ENCODE measurements at regions not wholly inside any gene's neighbourhood (a gene's known extent, or its start where the extent isn't known, plus 50 kb on each side); places are given as distances from the start of the nearest gene placed in this dataset.
"Not testable (repeated sequence)": the region's sequence is repeated elsewhere in the genome, so short reads cannot be mapped to it uniquely, and the experiment has no call there.

DNA sequence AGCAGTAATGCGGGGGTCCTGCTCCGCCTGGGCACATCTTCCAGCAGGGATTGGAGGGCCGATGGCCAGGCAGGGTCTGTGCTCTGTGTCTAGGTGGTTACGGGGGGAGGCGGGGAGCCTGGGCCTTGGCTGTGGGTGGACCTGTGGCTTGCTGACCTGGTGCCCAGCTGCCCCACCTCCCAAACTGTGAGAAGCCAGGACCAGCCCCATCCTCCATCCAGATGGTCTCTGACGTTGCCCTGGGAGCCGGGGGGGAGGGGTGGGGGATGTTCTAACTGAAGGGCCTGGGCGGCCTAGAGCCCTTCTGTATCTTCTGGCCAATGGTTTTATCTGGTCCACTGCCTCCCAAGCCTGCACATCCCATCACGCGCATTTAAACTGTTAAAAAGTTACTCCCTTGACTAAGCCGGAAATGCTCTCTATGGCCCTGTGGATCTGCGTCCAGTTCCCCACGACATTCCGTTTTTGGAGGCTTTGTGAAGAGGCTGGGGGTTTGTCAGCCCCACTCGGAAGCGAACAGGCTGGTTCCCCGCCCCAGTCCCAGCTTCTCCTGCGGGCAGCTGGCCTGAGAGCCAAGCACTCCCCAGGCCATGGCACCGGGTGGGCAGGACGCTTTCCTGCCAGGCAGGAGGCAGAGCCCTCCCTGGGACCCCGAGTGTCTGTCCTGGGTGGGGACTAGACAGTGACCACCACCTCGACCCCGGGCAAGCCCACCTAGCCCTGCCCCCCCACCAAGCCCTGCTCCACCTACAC is 143.6 kb downstream of the IGLL1 start:
- not testable (repeated sequence) for DNase-seq

DNA sequence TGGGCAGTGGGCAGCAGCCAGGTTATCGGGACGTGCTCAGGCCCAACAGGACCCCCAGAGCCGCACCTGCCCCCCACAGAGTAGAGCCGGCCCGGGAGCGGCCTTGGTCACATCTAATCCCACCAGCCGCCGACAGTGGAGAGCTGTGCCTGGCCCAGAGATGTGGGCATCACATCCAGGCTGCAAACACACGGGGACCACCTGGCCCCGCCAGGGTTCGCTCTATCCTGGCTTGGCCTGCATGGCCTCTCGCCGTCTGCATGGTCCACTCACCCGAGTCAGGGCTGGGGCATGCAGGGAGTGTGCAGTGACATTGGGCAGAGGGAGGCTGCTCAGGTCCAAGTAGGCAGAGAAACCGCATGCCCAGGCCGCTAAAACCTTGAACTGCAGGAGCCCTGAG is 144.9 kb downstream of the IGLL1 start:
- not testable (repeated sequence) for DNase-seq

DNA sequence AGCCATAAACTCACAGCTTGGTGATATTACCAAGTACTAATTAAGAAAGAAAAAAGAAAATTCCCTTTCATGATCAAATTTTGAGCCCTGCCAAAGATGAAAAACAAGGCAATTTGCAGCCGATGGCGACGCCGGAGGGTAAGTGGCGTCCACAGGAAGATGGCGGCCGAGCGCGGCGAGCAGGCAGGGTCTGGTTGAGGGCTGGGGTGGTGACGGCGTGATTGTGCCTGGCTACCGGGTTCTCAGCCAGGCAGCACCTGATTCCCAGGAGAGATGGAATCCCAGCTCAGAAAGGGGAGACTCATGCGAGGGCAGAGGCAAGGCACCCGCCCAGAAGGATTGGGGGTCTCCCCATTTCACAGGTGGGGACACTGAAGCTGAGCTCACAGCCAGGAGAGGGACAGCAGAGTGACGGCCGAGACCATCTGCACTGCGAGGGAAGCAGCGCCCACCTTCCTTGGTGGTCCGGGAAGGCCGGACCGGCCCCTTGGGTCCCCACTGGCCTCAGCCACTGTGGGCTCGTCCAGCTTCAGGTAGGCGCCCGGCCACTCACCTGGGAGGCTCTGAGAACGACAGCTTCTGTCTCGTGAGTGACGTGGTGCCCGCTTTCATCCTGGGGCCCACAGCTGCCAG is 145.8 kb downstream of the IGLL1 start:
- not testable (repeated sequence) for DNase-seq

DNA sequence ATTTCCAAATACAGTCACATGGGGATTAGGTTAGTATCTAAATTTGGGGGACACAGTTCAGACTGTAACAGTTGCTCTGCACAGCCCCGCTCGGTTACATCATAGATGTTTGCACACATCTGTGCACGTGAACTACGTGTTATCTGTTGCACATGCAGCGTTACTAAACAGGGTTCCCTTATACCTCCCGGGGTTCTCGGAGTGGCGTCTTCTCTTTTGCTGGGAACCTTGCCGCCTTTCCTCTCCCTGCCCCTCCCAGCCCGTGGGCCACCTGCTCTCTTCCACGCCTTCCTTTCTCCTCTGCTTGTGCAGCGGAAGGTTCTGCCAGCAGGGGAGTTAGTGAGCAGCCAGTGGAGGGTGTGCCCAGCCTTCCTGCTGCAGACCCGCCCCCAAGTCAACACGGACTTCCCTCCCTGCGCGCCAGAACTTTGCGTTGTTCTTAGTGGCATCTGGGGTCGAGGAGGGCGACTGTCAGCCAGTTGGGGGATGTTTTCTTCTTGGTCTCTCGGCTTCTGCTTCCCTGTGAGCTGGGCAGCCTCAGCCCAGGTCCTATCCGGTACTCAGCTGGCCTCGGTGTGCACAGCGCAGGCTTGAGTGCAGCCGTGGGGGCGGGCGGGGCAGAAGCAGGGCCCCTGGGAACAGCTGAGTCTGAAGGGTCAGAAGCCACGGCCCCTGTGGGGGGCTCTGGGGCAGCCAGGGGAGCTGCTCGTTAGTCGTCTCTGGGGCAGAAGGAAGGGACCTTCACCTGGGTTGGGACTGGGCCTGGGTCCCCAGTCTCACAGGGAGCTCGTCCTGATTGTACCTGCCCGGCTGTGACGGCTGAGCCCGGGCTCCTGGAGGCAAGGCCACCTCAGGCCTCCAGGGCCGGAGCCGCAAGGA is 146.7 kb downstream of the IGLL1 start:
- DNase-seq = peak in 1 of 2 donors; percentile 26

DNA sequence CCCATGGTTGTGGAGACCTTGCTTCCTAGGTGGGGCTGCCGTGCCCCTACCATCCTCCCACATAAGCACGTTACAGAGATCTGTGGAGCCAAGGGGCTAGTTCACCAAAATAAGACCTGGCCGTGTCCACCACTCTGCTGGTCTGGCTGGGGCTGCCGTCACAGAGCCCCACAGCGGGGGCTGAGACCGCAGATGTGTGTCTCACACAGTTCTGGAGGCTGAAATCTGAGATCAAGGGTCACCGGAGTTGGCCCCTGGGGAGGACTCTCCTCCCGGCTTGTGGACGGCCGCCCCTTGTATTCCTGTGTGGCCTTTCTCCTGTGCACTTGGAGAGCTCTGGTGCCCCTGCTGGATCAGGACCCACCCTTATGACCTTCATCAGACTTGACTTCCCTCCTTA is 147.4 kb downstream of the IGLL1 start:
- not testable (repeated sequence) for DNase-seq

DNA sequence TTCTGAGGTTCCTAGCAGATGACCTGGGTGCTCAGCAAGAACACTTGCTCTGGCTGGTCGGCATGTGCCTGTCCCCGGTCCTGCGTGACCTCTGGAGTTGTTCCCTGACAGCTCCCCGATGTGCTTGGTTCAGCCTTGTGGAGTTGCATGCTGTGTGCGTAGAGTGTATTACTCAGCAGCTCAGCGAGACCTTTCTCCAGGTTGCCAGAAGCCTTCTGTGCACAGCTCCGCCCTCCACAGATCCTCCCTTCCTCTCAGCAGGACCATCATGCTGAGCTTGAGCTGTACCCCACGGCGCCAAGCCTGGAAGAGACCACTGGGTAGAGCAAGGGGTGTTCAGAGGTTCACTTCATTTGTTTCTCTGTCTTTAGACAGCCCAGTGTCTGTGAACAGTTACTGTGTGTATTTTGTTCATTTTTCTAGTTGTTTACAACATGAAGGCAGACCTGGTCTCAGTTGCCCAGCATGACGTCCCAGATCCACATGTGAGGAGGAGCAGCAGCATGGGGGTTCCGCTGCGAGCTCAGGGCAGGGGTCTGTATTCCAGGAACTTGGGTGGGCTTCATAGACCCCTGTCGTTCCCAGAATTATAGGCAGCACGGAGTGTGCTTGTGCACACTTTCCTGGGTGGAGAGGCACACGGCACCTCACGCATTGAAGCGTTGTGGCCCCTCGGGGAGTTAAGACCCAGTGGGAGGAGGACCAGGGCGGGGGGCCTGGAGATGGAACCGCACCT is 148.6 kb downstream of the IGLL1 start:
- DNase-seq = no peak

DNA sequence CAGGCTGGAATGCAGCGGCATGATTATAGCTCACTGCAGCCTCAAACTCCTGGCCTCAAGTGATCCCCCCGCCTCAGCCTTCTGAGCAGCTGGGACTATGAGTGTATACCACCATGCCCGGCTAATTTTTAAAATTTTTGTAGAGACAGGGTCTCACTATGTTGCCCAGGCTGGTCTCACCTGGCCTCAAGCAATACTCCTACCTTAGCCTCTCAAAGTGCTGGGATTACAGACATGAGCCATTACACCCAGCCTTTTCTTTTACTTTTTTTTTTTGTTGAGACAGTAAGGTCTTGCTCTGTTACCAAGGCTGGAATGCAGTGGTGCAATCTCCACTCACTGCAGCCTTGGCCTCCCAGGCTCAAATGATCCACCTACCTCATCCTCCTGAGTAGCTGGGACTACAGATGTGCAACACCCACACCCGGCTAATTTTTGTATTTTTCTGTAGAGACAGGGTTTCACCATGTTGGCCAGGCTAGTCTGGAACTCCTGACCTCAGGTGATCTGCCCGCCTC is 155.5 kb downstream of the IGLL1 start:
- DNase-seq = not testable (repeated sequence)

DNA sequence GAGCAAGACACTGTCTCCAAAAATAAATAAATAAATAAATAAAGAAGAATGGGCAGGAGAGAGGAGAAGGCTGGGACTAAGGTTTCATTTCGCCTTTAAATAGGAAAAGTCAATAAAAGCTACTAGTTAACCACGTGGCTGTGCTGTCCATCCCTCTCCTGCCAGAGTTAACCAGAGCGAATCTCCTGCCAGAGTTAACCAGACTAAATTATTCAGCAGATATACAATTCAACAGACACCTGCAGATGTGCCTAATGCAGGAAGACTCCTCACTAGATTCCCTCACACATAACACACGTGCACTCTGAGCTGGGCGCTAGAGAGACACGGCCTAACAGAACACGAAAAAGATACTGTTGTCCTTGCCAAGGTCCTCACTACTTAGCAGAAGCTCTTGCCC is 156.1 kb downstream of the IGLL1 start:
- DNase-seq = no peak

DNA sequence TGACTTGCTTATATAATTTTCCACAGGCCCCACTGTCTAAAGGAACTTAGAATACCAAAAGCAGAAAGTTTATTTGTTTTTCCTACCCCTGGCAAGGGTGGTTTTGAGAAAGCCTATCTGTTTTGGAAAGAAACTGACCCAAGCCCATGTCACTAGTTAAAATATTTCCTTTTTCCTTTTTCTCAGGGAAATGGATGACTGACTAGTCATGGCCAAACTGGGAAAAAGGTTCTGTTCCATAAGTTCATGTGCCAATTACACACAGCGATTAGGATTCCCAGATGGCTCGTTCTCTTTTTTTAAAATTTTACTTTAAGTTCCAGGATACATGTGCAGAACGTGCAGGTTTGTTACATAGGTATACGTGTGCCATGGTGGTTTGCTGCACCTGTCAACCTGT is 157.8 kb downstream of the IGLL1 start:
- DNase-seq = not testable (repeated sequence)

DNA sequence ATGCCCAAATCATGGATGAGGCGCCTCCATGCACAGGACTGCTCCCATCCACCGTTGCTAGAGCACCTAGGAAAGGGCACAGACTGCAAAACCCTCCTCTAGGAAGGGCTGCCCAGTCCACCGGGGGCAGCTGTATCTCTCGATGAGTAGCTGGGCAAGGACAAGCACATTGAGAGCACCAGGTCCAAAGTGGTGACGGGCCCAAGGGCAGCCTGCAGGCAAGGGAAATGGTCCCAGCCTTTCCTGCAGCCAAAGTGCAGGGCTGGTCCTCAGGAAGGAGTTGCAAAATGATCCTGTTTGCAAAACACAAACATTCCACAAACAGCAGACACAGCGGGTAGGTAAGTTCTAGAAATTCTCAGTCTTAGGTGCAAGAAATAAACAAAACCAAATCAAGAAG is 158.8 kb downstream of the IGLL1 start:
- DNase-seq = not testable (repeated sequence)

DNA sequence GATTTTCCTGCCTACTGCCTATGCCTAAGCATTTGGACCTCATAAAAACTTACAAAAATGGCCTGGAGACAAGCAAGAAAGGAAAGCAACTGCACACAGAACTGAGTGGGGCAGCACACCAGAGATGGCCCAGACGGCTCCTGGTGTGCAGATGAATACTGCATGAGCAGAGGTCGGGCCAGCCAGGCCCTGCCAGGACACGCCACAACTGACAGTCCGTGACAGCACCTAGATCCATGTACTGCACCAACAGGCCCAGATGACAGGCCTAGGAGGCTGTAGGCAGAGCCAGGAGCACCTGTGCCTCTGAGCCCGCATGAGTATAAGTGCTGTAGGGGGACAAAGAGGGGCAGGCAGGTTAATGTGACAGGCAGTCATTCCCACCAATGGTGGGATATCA is 160.2 kb downstream of the IGLL1 start:
- no peak for DNase-seq

DNA sequence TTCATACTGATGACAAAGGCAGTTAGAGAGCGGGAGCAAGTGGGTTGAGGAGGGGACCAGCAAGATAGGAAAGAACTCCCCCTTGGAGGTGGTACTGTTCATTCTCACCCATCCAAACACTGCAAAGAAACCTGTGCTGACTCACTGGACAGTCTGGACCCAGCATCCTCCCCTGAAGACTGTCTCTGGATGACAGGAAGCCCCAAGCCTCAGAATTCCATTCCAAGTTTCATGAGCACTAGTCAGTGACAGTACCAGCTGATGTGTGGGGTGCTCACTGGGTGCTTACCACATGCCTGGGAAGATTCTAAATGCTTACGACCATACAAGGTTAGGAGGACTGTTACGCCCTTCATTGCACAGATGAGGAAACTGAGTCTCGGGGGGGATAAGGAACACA is 160.9 kb downstream of the IGLL1 start:
- no peak for DNase-seq

DNA sequence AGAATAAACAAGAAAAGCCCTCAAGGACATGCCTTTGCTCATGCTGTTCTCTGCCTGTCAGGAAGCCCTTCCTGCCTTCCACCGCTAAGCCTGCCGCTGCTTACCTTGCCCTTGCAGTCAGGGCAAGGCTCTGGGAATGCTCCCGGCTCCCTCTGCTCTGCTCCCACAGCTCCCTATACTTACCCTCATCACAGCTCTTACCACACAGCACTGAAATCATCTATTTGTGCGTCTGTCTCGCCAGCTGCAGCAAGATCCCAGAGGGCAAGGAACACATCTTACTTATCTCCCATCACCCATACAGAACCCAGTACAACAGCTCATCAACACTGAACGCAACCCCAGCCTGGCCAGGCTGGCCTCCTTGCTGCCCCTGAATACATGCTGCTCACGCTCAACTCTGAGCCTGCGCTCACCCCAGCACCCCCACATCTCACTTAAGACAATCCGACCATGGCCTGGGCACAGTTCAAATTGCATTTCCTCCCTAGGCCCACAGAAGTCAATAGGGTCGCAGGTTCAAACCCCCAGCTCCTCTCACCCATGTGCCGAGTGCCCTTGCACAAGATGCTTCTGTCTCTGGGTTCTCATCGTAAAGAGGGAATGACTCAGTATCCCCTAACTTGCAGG is 161.8 kb downstream of the IGLL1 start:
- DNase-seq = no peak

DNA sequence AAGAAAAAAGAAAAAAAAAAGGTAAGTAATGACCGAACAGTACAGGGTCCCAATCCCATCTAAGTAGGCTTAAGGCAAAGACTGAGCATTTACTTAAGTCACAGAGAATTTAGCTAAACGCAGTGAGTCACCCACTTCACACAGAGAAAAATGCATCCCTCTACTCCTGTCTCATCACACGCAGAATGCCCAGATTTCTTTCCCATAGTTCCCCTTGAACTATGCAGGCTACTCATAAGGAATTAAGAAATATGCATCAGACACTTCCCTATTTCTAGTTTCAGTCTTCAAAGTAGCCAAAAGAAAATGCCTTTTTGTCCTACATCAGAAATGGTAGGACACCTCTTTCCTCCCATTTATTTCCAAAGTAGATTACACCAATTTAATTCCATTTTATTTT is 162.8 kb downstream of the IGLL1 start:
- peak; percentile 64 to 80 for DNase-seq

DNA sequence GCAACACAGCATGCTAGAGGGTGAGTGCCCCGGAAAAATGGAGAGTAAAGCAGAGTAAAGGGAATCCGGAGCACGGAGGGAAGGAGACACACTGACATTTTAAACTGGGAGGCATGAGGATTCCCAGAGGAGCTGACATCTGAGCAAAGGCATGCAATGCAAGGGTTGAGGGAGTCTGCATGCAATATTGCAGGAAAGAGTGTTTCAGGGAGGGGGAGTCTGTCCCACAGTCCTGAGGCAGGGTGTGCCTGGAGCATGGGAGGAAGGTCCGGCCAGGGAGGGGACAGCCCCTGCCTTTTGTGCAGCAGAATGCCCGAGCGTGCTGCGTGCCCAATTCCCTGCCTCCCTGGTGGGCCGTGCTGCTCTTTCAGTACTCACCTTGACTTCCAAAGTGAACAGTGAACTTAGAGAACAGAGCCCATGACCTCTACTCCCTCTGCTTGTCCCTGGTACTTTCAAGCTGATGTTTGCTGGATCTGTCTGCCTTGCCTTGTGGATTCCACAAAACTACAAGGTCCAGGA is 163.9 kb downstream of the IGLL1 start:
- not testable (repeated sequence) for DNase-seq

DNA sequence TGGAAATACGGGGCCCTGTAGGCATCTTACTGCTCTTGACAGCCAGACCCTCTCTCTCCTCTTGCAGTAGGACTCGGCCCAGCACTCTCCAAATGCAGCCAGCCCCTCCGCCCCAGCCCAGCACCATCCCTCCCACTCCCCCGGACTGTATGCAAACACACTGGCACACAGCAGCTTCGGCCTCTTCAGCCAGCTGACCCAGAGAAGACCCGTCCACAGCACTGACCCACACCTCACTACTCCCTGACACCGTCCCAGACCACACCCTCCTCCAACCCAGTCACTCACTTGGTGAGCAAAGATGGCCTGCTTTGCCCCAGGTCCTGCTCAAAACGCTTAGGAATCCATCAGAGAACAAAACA is 164.6 kb downstream of the IGLL1 start:
- no peak for DNase-seq

DNA sequence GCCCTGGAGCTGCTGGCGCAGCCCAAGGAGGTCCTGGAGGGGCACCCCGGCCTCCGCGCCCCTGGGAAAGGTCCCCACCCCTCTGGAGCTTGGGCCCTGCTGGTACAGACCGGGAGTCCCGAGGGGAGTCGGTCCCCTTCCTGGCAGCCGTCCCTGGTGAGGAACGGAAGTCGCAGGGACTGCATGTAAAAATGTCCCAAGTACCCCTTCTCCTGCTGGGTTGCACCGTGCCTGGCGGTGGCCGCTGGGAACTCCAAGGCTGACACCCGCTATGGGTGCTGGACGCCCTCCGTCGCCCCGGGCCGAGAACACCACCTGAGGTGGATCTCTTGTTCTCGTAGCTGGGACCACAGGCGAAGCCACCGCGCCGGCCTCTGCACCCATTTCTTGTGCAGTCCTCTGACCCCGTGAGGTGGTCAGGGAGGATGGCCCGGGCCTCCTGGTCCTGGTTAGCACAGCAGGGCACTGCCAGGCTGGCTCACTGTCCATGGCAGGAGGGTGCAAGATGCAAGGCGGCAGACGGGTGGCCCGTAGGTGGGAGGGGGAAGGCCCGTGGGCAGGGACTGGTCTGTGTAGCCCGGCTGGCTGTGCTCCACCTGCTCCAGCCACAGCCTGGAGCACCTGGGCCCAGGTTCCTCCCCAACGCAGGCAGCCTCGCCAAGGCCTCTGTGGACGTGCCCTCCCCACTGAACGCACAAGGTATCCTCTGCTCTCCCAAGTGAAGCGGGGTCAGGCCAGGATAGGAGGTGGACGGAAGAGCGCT is 165.2 kb downstream of the IGLL1 start:
- no peak for DNase-seq

DNA sequence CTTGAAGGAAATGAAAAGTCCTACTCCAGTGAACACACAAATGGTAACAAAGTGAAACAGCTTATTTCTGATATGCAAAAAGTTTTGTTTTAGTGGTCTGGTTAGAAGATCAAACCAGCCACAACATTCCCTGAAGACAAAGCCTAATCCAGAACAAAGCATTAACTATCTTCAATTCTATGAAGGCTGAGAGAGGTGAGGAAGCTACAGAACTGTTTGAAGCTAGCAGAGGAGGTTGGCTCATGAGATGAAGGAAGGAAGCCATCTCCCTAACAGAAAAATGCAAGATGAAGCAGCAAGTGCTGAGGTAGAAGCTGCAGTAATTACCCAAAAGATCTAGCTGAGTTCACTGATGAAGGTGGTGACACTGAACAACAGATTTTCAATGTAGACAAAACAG is 168.4 kb downstream of the IGLL1 start:
- DNase-seq = no peak

DNA sequence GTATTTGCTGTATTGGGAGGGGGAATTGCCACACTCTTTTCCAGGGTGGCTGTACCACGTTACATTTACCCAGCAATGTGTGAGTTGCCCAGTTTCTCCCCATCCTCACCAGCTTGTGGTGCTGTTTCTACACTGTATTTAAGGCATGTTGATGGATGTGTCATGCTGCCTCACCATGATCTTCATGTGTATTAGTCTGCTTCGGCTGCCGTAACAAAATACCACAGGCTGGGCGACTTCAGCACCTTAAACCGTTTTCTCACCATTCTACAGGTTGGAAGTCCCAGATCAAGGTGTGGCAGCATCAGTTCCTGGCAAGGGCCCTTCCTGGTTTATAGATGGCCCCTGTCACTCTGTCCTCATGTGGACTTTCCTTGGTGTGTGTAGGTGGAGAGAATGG is 169.7 kb downstream of the IGLL1 start:
- no peak for DNase-seq

DNA sequence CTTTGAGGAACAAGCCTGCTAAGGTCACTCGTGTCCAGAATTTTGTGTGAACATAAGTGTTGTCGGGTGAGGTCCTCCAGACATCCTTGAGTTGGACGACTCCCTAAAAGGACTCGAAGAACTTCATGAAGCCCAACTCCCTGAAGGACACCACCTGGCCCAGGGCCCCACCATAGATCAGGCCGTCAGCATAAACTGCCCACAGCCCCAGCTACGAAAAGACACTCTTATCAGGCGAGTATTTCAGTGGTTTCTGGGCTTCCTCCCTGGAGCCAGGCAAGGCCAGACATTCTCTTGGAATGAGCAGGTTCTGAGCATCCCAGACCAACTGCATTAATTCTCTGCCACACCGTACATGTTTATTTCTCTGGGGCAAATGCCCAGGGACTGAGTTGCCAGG is 170.1 kb downstream of the IGLL1 start:
- no peak for DNase-seq

DNA sequence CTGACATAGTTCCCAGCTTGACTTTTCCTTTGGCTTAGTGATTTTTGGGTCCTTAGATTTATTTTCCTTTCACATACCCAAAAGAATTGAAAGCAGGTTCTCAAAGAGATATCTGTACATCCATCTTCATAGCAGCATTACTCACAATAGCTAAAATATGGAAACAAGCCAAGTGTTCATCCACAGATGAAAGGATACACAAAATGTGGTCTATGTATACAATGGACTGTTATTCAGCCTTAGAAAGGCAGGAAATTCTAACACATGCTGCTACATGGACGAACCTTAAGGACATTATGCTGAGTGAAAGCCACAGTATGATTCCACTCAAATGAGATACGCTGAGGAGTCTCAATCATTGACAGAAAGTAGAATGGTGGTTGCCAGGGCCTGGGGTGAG is 171.8 kb downstream of the IGLL1 start:
- no peak for DNase-seq
